Mesothelial cell of epicardium (in vitro differentiated cells): ENCODE measurements at regions not wholly inside any gene's neighbourhood (a gene's known extent, or its start where the extent isn't known, plus 50 kb on each side); places are given as distances from the start of the nearest gene placed in this dataset.

Source experiments
- DNase-seq, 2 experiments: peaks; one replicate each; pipeline ENCODE4 v3.0.0; 2021; ENCODE audit warnings: low spot score in 2 of 2; ENCODE audit not compliant: unreplicated experiment in 2 of 2
- H3K27ac Mint-ChIP-seq: 2 replicates; pipeline ENCODE4 v1.8.0; 2021; ENCODE audit warnings: mixed read lengths
- H3K27me3 Mint-ChIP-seq: 2 replicates; pipeline ENCODE4 v1.8.0; 2021; ENCODE audit warnings: low read depth, mixed read lengths
- H3K36me3 Mint-ChIP-seq: 2 replicates; pipeline ENCODE4 v1.8.0; 2021; ENCODE audit warnings: mixed read lengths
- H3K4me1 Mint-ChIP-seq: 2 replicates; pipeline ENCODE4 v1.8.0; 2021; ENCODE audit warnings: mixed read lengths
- H3K4me3 Mint-ChIP-seq: 2 replicates; pipeline ENCODE4 v1.8.0; 2021; ENCODE audit warnings: mild to moderate bottlenecking, moderate library complexity, mixed read lengths
- H3K9me3 Mint-ChIP-seq: 2 replicates; pipeline ENCODE4 v1.8.0; 2021; ENCODE audit warnings: mixed read lengths
- CTCF ChIP-seq: fragments of 200-600 bp; sonication (generic); IDR thresholded peaks from one replicate; pipeline ENCODE4 v1.5.0; 2021; ENCODE audit warnings: antibody characterized with exemption; ENCODE audit not compliant: unreplicated experiment

GRCh38 chr10:130627346-130628045 lies 491.3 kb downstream of the GLRX3 start:
- H3K9me3 Mint-ChIP-seq, result peaks cover 16% of the 10 kb centered on the region
- no peaks in the 10 kb centered on the region for H3K36me3 Mint-ChIP-seq
- no peak for TF ChIP-seq CTCF
- H3K4me1 Mint-ChIP-seq, result peaks cover 21% of the 10 kb centered on the region
- no peak for DNase-seq
- H3K27ac Mint-ChIP-seq, result no peak overlapping the region
- H3K27me3 Mint-ChIP-seq, result no peaks in the 10 kb centered on the region
- no peak overlapping the region for H3K4me3 Mint-ChIP-seq

GRCh38 chr10:130630135-130630534 lies 493.9 kb downstream of the GLRX3 start:
- DNase-seq, result no peak
- H3K27me3 Mint-ChIP-seq, result no peaks in the 10 kb centered on the region
- H3K36me3 Mint-ChIP-seq, result no peaks in the 10 kb centered on the region
- no peak overlapping the region for H3K4me3 Mint-ChIP-seq
- peaks cover 28% of the 10 kb centered on the region for H3K4me1 Mint-ChIP-seq
- TF ChIP-seq CTCF, result no peak
- peaks cover 16% of the 10 kb centered on the region for H3K9me3 Mint-ChIP-seq
- no peak overlapping the region for H3K27ac Mint-ChIP-seq

- Mint-ChIP-seq H3K27ac (peak overlapping the region; percentile 91), H3K36me3 (no peaks in the 10 kb centered on the region)
These were observed 495.2 kb downstream of the GLRX3 start for GRCh38 chr10:130631142-130632096.

GRCh38 chr10:130634816-130635215 lies 498.6 kb downstream of the GLRX3 start:
- peaks cover 44% of the 10 kb centered on the region for H3K4me1 Mint-ChIP-seq
- no peaks in the 10 kb centered on the region for H3K27me3 Mint-ChIP-seq
- no peak for DNase-seq
- no peaks in the 10 kb centered on the region for H3K36me3 Mint-ChIP-seq
- H3K9me3 Mint-ChIP-seq, result peaks cover 2% of the 10 kb centered on the region
- H3K4me3 Mint-ChIP-seq, result no peak overlapping the region
- no peak for TF ChIP-seq CTCF
- H3K27ac Mint-ChIP-seq, result no peak overlapping the region

More at GRCh38 chr10:130631142-130632096, 495.2 kb downstream of the GLRX3 start:
- no peak for TF ChIP-seq CTCF
- Mint-ChIP-seq H3K4me3 (peak overlapping the region; percentile 7), H3K9me3 (peaks cover 10% of the 10 kb centered on the region), H3K4me1 (peaks cover 38% of the 10 kb centered on the region), H3K27me3 (no peaks in the 10 kb centered on the region)
- no peak for DNase-seq

GRCh38 chr10:130635528-130635927 lies 499.3 kb downstream of the GLRX3 start:
- Mint-ChIP-seq H3K27me3 (no peaks in the 10 kb centered on the region), H3K27ac (no peak overlapping the region), H3K4me1 (peaks cover 43% of the 10 kb centered on the region), H3K9me3 (no peaks in the 10 kb centered on the region), H3K4me3 (no peak overlapping the region), H3K36me3 (no peaks in the 10 kb centered on the region)
- no peak for DNase-seq
- TF ChIP-seq CTCF, result no peak
